SK-N-SH (cell line): ENCODE measurements at regions not wholly inside any gene's neighbourhood (a gene's known extent, or its start where the extent isn't known, plus 50 kb on each side); places are given as distances from the start of the nearest gene placed in this dataset.

Experiments
- CTCF ChIA-PET: fragments of 300-600, 350-600 bp; formaldehyde crosslinking; extraction: SDS; loops from one replicate; lab custom pipeline; 2021; lab: Yijun Ruan, JAX
- POLR2A ChIA-PET: fragments of 350-600 bp; sonication (Branson Sonifier 250); formaldehyde crosslinking; extraction: SDS; loops from one replicate; lab custom pipeline; 2020; ENCODE audit warnings: antibody characterized with exemption, inconsistent platforms; lab: Yijun Ruan, JAX
- DNase-seq: peaks from one replicate; pipeline ENCODE4 v3.0.0; 2012
- H2AFZ ChIP-seq: fragments of 200-600 bp; sonication (generic); 2 replicates; pipeline ENCODE4 v1.8.1; 2016; ENCODE audit warnings: antibody characterized with exemption, mild to moderate bottlenecking, low read depth
- H3F3A ChIP-seq: fragments of 200-600 bp; sonication (generic); replicated peaks from 2 replicates; pipeline ENCODE3; 2016; ENCODE audit warnings: antibody characterized with exemption, mild to moderate bottlenecking; ENCODE audit not compliant: insufficient read depth
- H3K27ac ChIP-seq, 2 experiments: fragments of 200-500 bp in 1 of 2; fragments of 200-600 bp in 1 of 2; sonication (Bioruptor generic) in 1 of 2; sonication (generic), shearing (Covaris generic) in 1 of 2; 2 replicates each; pipeline versions ENCODE4 v1.5.1 to v1.6.1; 2014 to 2016; ENCODE audit warnings: low read depth in 2 of 2, inconsistent platforms in 1 of 2, low read length in 1 of 2, mild to moderate bottlenecking in 1 of 2, mixed read lengths in 1 of 2
- H3K27me3 ChIP-seq: fragments of 200-600 bp; sonication (generic), shearing (Covaris generic); 2 replicates; pipeline ENCODE4 v1.6.1; 2016; ENCODE audit warnings: mixed run types; ENCODE audit not compliant: insufficient read depth
- H3K36me3 ChIP-seq, 2 experiments: fragments of 200-500 bp in 1 of 2; fragments of 200-600 bp in 1 of 2; sonication (Bioruptor generic) in 1 of 2; sonication (generic) in 1 of 2; replicated peaks in 1 of 2; 2 replicates each; pipeline versions ENCODE3 to v1.5.1; 2014 to 2016; ENCODE audit warnings: low read length in 1 of 2, mild to moderate bottlenecking in 1 of 2; ENCODE audit not compliant: insufficient read depth in 2 of 2, control insufficient read depth in 1 of 2
- H3K4me1 ChIP-seq, 2 experiments: fragments of 200-500 bp in 1 of 2; fragments of 200-600 bp in 1 of 2; sonication (Bioruptor generic) in 1 of 2; sonication (generic), shearing (Covaris generic) in 1 of 2; 2 replicates each; pipeline versions ENCODE4 v1.5.1 to v1.6.1; 2014 to 2016; ENCODE audit warnings: low read depth in 1 of 2, low read length in 1 of 2, mixed run types in 1 of 2; ENCODE audit not compliant: insufficient read depth in 2 of 2, control insufficient read depth in 1 of 2
- H3K4me2 ChIP-seq: fragments of 200-600 bp; sonication (generic), shearing (Covaris generic); 2 replicates; pipeline ENCODE4 v1.6.1; 2017; ENCODE audit warnings: mixed run types
- H3K4me3 ChIP-seq, 2 experiments: fragments of 200-500 bp in 1 of 2; fragments of 200-600 bp in 1 of 2; sonication (Bioruptor generic) in 1 of 2; sonication (generic), shearing (Covaris generic) in 1 of 2; 2 replicates each; pipeline versions ENCODE4 v1.5.1 to v1.8.1; 2014 to 2016; ENCODE audit warnings: low read depth in 2 of 2, inconsistent platforms in 1 of 2, low read length in 1 of 2, mild to moderate bottlenecking in 1 of 2, mixed read lengths in 1 of 2, moderate library complexity in 1 of 2
- H3K79me2 ChIP-seq: fragments of 200-600 bp; sonication (generic); 2 replicates; pipeline ENCODE4 v1.8.1; 2017; ENCODE audit warnings: mild to moderate bottlenecking; ENCODE audit not compliant: insufficient read depth
- H3K9ac ChIP-seq: fragments of 200-600 bp; sonication (generic); 2 replicates; pipeline ENCODE4 v1.6.1; 2017; ENCODE audit warnings: mixed run types
- H3K9me2 ChIP-seq: fragments of 200-600 bp; sonication (generic); 2 replicates; pipeline ENCODE4 v1.6.1; 2017; ENCODE audit warnings: mixed run types
- H3K9me3 ChIP-seq: fragments of 200-600 bp; sonication (generic); 2 replicates; pipeline ENCODE4 v1.6.1; 2017; ENCODE audit warnings: mixed run types, mild to moderate bottlenecking, moderate library complexity
- H4K20me1 ChIP-seq: fragments of 200-600 bp; sonication (generic); 2 replicates; pipeline ENCODE4 v1.6.1; 2017; ENCODE audit warnings: mild to moderate bottlenecking, mixed run types; ENCODE audit not compliant: insufficient read depth
- CHD2 ChIP-seq: fragments of 150-350 bp; IDR thresholded peaks from 2 replicates; pipeline ENCODE4 v1.6.1; 2018; ENCODE audit warnings: low read length; ENCODE audit not compliant: partially characterized antibody
- EP300 ChIP-seq, 2 experiments: IDR thresholded peaks; 2 replicates each; pipeline versions ENCODE4 v1.4.0 to v1.6.1; 2012; ENCODE audit warnings: borderline replicate concordance in 1 of 2, low read depth in 1 of 2, low read length in 1 of 2
- FOSL2 ChIP-seq: IDR thresholded peaks from 2 replicates; pipeline ENCODE4 v1.4.0; 2012; ENCODE audit warnings: low read depth, mild to moderate bottlenecking, moderate library complexity, borderline replicate concordance
- FOXJ3 ChIP-seq: sonication (generic); formaldehyde crosslinking; IDR thresholded peaks from 2 replicates; pipeline ENCODE4 v1.5.1; 2020; ENCODE audit warnings: mild to moderate bottlenecking, missing genetic modification reagents
- FOXM1 ChIP-seq: IDR thresholded peaks from 2 replicates; pipeline ENCODE4 v1.4.0; 2012; ENCODE audit warnings: low read depth, mild to moderate bottlenecking
- MEF2A ChIP-seq: IDR thresholded peaks from 2 replicates; pipeline ENCODE4 v1.4.0; 2012; ENCODE audit warnings: low read depth, borderline replicate concordance
- RFX5 ChIP-seq: IDR thresholded peaks from 2 replicates; pipeline ENCODE4 v1.6.1; 2012; ENCODE audit warnings: mild to moderate bottlenecking, improper control_type of control experiment, low read length
- RXRA ChIP-seq: IDR thresholded peaks from 2 replicates; pipeline ENCODE4 v1.4.0; 2012; ENCODE audit warnings: low read depth, mild to moderate bottlenecking, borderline replicate concordance
- SIN3A ChIP-seq: IDR thresholded peaks from 2 replicates; pipeline ENCODE4 v1.6.1; 2012; ENCODE audit warnings: low read depth, mild to moderate bottlenecking, low read length, moderate library complexity, borderline replicate concordance
- SMC3 ChIP-seq: IDR thresholded peaks from 2 replicates; pipeline ENCODE4 v1.6.1; 2012; ENCODE audit warnings: low read depth, low read length, improper control_type of control experiment
- TAF1 ChIP-seq: IDR thresholded peaks from 2 replicates; pipeline ENCODE4 v1.6.1; 2012; ENCODE audit warnings: low read depth, mild to moderate bottlenecking, low read length, moderate library complexity, borderline replicate concordance
- TCF12 ChIP-seq: IDR thresholded peaks from 2 replicates; pipeline ENCODE4 v1.4.0; 2012
- WGBS: methylation state at CpG from one replicate; pipeline ENCODE4 v1.1.6; 2017; ENCODE audit warnings: low lambda C conversion rate; 5-methylcytosine and 5-hydroxymethylcytosine counted together
- TF ChIP-seq, protein P1 (sequence below): fragments of 150-350 bp; IDR thresholded peaks from 2 replicates; pipeline ENCODE4 v1.6.1; 2017; ENCODE audit warnings: antibody characterized with exemption, low read length, low read depth, borderline replicate concordance
- TF ChIP-seq, protein P2 (sequence below): fragments of 150-350 bp; IDR thresholded peaks from 2 replicates; pipeline ENCODE4 v1.6.1; 2016; ENCODE audit warnings: mild to moderate bottlenecking, low read depth, low read length
- TF ChIP-seq, protein P3 (sequence below): IDR thresholded peaks from 2 replicates; pipeline ENCODE4; 2012
- TF ChIP-seq, protein P4 (sequence below): fragments of 200-600 bp; sonication (generic); IDR thresholded peaks from 2 replicates; pipeline ENCODE4 v1.6.1; 2017; ENCODE audit warnings: antibody characterized with exemption, mild to moderate bottlenecking, moderate library complexity

DNA sequence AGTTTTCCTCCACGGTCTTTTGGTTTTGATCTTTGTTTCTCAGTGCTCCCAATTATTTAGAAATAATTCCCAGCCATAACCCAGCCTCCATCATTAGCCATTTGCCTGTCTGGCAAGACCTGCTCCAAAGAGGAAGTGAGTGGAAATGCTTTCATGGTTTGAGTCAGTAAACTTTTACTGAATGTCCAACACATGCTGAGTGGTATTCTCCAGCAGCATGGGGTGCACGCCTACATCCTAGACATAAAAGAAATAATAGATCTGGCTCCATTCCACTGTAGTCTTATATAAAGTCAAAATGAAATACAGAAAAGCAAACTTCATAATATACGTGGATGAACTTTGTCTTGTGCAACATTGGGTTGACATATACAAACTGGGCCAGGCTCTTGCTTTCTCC is 757.2 kb downstream of the TLE1 start:
- no peak for DNase-seq
- no peaks in the 10 kb centered on the region for H4K20me1 ChIP-seq
- no peak overlapping the region for H3K27ac ChIP-seq
- no peaks in the 10 kb centered on the region for H3F3A ChIP-seq
- ChIA-PET POLR2A (no interaction called here), CTCF (no interaction called here)
- no peaks in the 10 kb centered on the region for H3K79me2 ChIP-seq
- no peak overlapping the region for H3K4me3 ChIP-seq
- H2AFZ ChIP-seq: no peak overlapping the region
- no peak overlapping the region for H3K9ac ChIP-seq
- TF ChIP-seq MEF2A (no peak), SMC3 (no peak), FOXJ3 (CRISPR knock-in tag) (no peak), FOSL2 (no peak), FOXM1 (no peak), CHD2 (no peak), EP300 (IDR thresholded peaks at IDR 0.05; ENCODE audit: borderline replicate concordance in 1 of 2, low read depth in 1 of 2, low read length in 1 of 2) (no peak), RFX5 (no peak), TAF1 (no peak), RXRA (no peak), TCF12 (no peak), SIN3A (no peak)
- TF ChIP-seq, protein P1, sequence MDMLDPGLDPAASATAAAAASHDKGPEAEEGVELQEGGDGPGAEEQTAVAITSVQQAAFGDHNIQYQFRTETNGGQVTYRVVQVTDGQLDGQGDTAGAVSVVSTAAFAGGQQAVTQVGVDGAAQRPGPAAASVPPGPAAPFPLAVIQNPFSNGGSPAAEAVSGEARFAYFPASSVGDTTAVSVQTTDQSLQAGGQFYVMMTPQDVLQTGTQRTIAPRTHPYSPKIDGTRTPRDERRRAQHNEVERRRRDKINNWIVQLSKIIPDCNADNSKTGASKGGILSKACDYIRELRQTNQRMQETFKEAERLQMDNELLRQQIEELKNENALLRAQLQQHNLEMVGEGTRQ: no peak
- TF ChIP-seq, protein P2, sequence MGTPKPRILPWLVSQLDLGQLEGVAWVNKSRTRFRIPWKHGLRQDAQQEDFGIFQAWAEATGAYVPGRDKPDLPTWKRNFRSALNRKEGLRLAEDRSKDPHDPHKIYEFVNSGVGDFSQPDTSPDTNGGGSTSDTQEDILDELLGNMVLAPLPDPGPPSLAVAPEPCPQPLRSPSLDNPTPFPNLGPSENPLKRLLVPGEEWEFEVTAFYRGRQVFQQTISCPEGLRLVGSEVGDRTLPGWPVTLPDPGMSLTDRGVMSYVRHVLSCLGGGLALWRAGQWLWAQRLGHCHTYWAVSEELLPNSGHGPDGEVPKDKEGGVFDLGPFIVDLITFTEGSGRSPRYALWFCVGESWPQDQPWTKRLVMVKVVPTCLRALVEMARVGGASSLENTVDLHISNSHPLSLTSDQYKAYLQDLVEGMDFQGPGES: no peak
- TF ChIP-seq, protein P3, sequence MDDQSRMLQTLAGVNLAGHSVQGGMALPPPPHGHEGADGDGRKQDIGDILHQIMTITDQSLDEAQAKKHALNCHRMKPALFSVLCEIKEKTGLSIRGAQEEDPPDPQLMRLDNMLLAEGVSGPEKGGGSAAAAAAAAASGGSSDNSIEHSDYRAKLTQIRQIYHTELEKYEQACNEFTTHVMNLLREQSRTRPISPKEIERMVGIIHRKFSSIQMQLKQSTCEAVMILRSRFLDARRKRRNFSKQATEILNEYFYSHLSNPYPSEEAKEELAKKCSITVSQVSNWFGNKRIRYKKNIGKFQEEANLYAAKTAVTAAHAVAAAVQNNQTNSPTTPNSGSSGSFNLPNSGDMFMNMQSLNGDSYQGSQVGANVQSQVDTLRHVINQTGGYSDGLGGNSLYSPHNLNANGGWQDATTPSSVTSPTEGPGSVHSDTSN: no peak
- TF ChIP-seq, protein P4, sequence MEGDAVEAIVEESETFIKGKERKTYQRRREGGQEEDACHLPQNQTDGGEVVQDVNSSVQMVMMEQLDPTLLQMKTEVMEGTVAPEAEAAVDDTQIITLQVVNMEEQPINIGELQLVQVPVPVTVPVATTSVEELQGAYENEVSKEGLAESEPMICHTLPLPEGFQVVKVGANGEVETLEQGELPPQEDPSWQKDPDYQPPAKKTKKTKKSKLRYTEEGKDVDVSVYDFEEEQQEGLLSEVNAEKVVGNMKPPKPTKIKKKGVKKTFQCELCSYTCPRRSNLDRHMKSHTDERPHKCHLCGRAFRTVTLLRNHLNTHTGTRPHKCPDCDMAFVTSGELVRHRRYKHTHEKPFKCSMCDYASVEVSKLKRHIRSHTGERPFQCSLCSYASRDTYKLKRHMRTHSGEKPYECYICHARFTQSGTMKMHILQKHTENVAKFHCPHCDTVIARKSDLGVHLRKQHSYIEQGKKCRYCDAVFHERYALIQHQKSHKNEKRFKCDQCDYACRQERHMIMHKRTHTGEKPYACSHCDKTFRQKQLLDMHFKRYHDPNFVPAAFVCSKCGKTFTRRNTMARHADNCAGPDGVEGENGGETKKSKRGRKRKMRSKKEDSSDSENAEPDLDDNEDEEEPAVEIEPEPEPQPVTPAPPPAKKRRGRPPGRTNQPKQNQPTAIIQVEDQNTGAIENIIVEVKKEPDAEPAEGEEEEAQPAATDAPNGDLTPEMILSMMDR: no peak
- no peak overlapping the region for H3K4me2 ChIP-seq
- H3K4me1 ChIP-seq: no peaks in the 10 kb centered on the region
- WGBS: 36% methylated on average over 3 of the region's 3 CpGs
- H3K27me3 ChIP-seq: no peaks in the 10 kb centered on the region
- H3K36me3 ChIP-seq: no peaks in the 10 kb centered on the region
- H3K9me3 ChIP-seq: no peaks in the 10 kb centered on the region
- H3K9me2 ChIP-seq: no peaks in the 10 kb centered on the region
